ENCODE measurements at regions not wholly inside any gene's neighbourhood (a gene's known extent, or its start where the extent isn't known, plus 50 kb on each side); places are given as distances from the start of the nearest gene placed in this dataset.

- TF ChIP-seq CTCF (conservative IDR thresholded peaks at IDR 0.05; ENCODE audit: low read depth, low read length): no peak
- no peak overlapping the region for H3K4me3 ChIP-seq (ENCODE audit: low read length)
- peak; percentile 73 for DNase-seq (ENCODE audit: low read depth)
Measured at GRCh38 chr7:12456506-12456905, 52.8 kb upstream of the VWDE start.

- TF ChIP-seq CTCF (conservative IDR thresholded peaks at IDR 0.05; ENCODE audit: low read depth, low read length): peak; percentile 77
- H3K4me3 ChIP-seq (ENCODE audit: low read length): no peak overlapping the region
- DNase-seq (ENCODE audit: low read depth): no peak
Measured at GRCh38 chr7:12458520-12459131, 55.0 kb upstream of the VWDE start.

GRCh38 chr7:12467837-12468236 is 64.2 kb upstream of the VWDE start:
- no peak for DNase-seq (ENCODE audit: low read depth)
- H3K4me3 ChIP-seq (ENCODE audit: low read length): no peak overlapping the region
- no peak for TF ChIP-seq CTCF (conservative IDR thresholded peaks at IDR 0.05; ENCODE audit: low read depth, low read length)

- DNase-seq (ENCODE audit: low read depth): no peak
- no peak for TF ChIP-seq CTCF (conservative IDR thresholded peaks at IDR 0.05; ENCODE audit: low read depth, low read length)
- no peak overlapping the region for H3K4me3 ChIP-seq (ENCODE audit: low read length)
Measured at GRCh38 chr7:12469568-12469967, 65.9 kb upstream of the VWDE start.

GRCh38 chr7:12470930-12471329 is 67.3 kb upstream of the VWDE start:
- H3K4me3 ChIP-seq (ENCODE audit: low read length): no peak overlapping the region
- TF ChIP-seq CTCF (conservative IDR thresholded peaks at IDR 0.05; ENCODE audit: low read depth, low read length): no peak
- no peak for DNase-seq (ENCODE audit: low read depth)

GRCh38 chr7:12474035-12474434 is 70.4 kb upstream of the VWDE start:
- DNase-seq (ENCODE audit: low read depth): no peak
- no peak for TF ChIP-seq CTCF (conservative IDR thresholded peaks at IDR 0.05; ENCODE audit: low read depth, low read length)
- no peak overlapping the region for H3K4me3 ChIP-seq (ENCODE audit: low read length)

- H3K4me3 ChIP-seq (ENCODE audit: low read length): no peak overlapping the region
- DNase-seq (ENCODE audit: low read depth): peak; percentile 94
- no peak for TF ChIP-seq CTCF (conservative IDR thresholded peaks at IDR 0.05; ENCODE audit: low read depth, low read length)
Measured at GRCh38 chr7:12475362-12476063, 71.8 kb upstream of the VWDE start.
